22Rv1 (cell line): ENCODE measurements at regions not wholly inside any gene's neighbourhood (a gene's known extent, or its start where the extent isn't known, plus 50 kb on each side); places are given as distances from the start of the nearest gene placed in this dataset.

Experiments
- CTCF ChIP-seq: fragments of 450-650 bp; IDR thresholded peaks from 2 replicates; pipeline ENCODE4 v1.5.1; 2017; ENCODE audit warnings: mild to moderate bottlenecking
- ZFX ChIP-seq: fragments of 450-650 bp; IDR thresholded peaks from 2 replicates; pipeline ENCODE4 v1.6.1; 2017; ENCODE audit warnings: antibody characterized with exemption, borderline replicate concordance

DNA sequence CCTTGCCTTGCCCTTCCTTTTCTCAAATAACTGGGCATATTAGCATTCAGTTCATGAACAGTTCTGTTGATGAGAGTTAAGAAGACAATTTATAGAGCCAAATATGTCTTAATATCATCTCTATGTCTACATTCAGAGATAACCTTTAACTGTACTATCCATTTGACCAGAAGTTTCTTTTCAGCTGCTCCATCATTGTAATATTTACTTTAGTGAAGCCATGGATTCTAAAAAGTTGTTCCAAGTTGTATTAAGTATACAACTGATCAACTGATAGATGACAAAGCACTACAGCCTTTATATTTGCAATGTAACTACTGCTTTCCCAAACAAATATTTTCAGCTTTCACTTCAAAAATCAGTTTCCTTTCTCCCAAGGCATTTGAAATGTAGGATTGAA lies 1252.7 kb downstream of the EPHA7 start:
- TF ChIP-seq CTCF, result no peak
- no peak for TF ChIP-seq ZFX
